NT2/D1 (cell line): ENCODE measurements at regions not wholly inside any gene's neighbourhood (a gene's known extent, or its start where the extent isn't known, plus 50 kb on each side); places are given as distances from the start of the nearest gene placed in this dataset.

Experiments used
- SUZ12 ChIP-seq: IDR thresholded peaks from 2 replicates; pipeline ENCODE4 v1.6.1; 2011; ENCODE audit not compliant: insufficient read length, insufficient read depth; ENCODE audit errors: extremely low read depth
- YY1 ChIP-seq: IDR thresholded peaks from 2 replicates; pipeline ENCODE4 v1.6.1; 2011; ENCODE audit not compliant: insufficient read length, insufficient read depth
- ZNF274 ChIP-seq: IDR thresholded peaks from 2 replicates; pipeline ENCODE4 v1.6.1; 2011; ENCODE audit warnings: mild to moderate bottlenecking, low read depth, low read length

- TF ChIP-seq ZNF274 (no peak), SUZ12 (no peak), YY1 (no peak)
These were observed 226.3 kb upstream of the DACH1 start for GRCh38 chr13:72093262-72093661.
